ENCODE measurements at regions not wholly inside any gene's neighbourhood (a gene's known extent, or its start where the extent isn't known, plus 50 kb on each side); places are given as distances from the start of the nearest gene placed in this dataset.

DNA sequence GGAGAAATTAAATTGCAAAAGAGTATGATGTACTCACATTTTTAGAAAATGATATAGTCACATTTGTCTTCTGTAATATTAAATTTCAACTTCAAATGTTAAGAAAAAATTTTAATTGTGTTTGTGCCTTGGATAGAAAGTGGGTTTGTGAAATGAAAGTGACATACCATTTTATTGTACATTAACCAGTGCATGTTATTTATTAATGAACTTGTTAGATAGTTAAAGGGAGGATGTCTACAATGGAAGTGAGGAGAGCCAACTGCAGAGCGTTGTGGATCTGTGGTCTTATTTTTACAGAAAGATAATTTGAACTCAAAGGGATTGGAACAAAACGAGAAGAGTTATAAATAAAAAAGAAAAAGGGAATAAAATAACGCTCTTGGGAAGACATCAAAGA, 291.7 kb downstream of the ARL4A start:
- TF ChIP-seq CTCF (IDR thresholded peaks at IDR 0.05) (no peak), POLR2AphosphoS5 (IDR thresholded peaks at IDR 0.05) (no peak), POLR2A (IDR thresholded peaks at IDR 0.05) (no peak)
